Neural crest cell (in vitro differentiated cells): ENCODE measurements at regions not wholly inside any gene's neighbourhood (a gene's known extent, or its start where the extent isn't known, plus 50 kb on each side); places are given as distances from the start of the nearest gene placed in this dataset.

Source experiments
- DNase-seq: peaks from one replicate; pipeline ENCODE4 v3.0.0; 2021; ENCODE audit warnings: low read depth, mixed read lengths, low spot score
- H3K27ac Mint-ChIP-seq: one replicate; pipeline ENCODE4 v1.8.0; 2021; ENCODE audit warnings: mild to moderate bottlenecking, mixed read lengths; ENCODE audit not compliant: unreplicated experiment
- H3K27me3 Mint-ChIP-seq: 2 replicates; pipeline ENCODE4 v1.8.0; 2021; ENCODE audit warnings: low read depth, mild to moderate bottlenecking, mixed read lengths
- H3K36me3 Mint-ChIP-seq: 2 replicates; pipeline ENCODE4 v1.8.0; 2021; ENCODE audit warnings: low read depth, mild to moderate bottlenecking, mixed read lengths
- H3K4me1 Mint-ChIP-seq: 2 replicates; pipeline ENCODE4 v1.8.0; 2021; ENCODE audit warnings: mixed read lengths
- H3K4me3 Mint-ChIP-seq: one replicate; pipeline ENCODE4 v1.8.0; 2021; ENCODE audit warnings: mild to moderate bottlenecking, mixed read lengths
- H3K9me3 Mint-ChIP-seq: 2 replicates; pipeline ENCODE4 v1.8.0; 2021; ENCODE audit warnings: mixed read lengths
- CTCF ChIP-seq: fragments of 200-600 bp; sonication (generic); conservative IDR thresholded peaks from 2 replicates; pipeline ENCODE4 v1.5.0; 2021; ENCODE audit warnings: antibody characterized with exemption, mild to moderate bottlenecking

GRCh38 chr2:164186591-164186990 lies 434.7 kb downstream of the GRB14 start:
- Mint-ChIP-seq H3K27me3 (no peaks in the 10 kb centered on the region), H3K4me3 (no peak overlapping the region), H3K27ac (no peak overlapping the region), H3K9me3 (peaks cover 3% of the 10 kb centered on the region), H3K36me3 (peaks cover 3% of the 10 kb centered on the region), H3K4me1 (no peaks in the 10 kb centered on the region)
- no peak for TF ChIP-seq CTCF
- no peak for DNase-seq

- H3K4me3 Mint-ChIP-seq, result no peak overlapping the region
- H3K9me3 Mint-ChIP-seq, result peaks cover 1% of the 10 kb centered on the region
- TF ChIP-seq CTCF, result no peak
- no peaks in the 10 kb centered on the region for H3K27me3 Mint-ChIP-seq
- H3K27ac Mint-ChIP-seq, result no peak overlapping the region
- no peaks in the 10 kb centered on the region for H3K4me1 Mint-ChIP-seq
- H3K36me3 Mint-ChIP-seq, result peaks cover 5% of the 10 kb centered on the region
- no peak for DNase-seq
These were observed 439.1 kb downstream of the GRB14 start for GRCh38 chr2:164182116-164182627.

GRCh38 chr2:164178835-164179465 lies 442.3 kb downstream of the GRB14 start:
- no peak overlapping the region for H3K4me3 Mint-ChIP-seq
- H3K27ac Mint-ChIP-seq, result no peak overlapping the region
- DNase-seq, result no peak
- no peak for TF ChIP-seq CTCF
- H3K27me3 Mint-ChIP-seq, result no peaks in the 10 kb centered on the region
- peaks cover 11% of the 10 kb centered on the region for H3K9me3 Mint-ChIP-seq
- no peaks in the 10 kb centered on the region for H3K4me1 Mint-ChIP-seq
- H3K36me3 Mint-ChIP-seq, result peaks cover 14% of the 10 kb centered on the region

GRCh38 chr2:164164602-164165001 lies 428.8 kb upstream of the FIGN start:
- no peaks in the 10 kb centered on the region for H3K36me3 Mint-ChIP-seq
- DNase-seq, result no peak
- no peaks in the 10 kb centered on the region for H3K4me1 Mint-ChIP-seq
- no peak overlapping the region for H3K27ac Mint-ChIP-seq
- TF ChIP-seq CTCF, result no peak
- H3K4me3 Mint-ChIP-seq, result no peak overlapping the region
- H3K27me3 Mint-ChIP-seq, result no peaks in the 10 kb centered on the region
- peaks cover 7% of the 10 kb centered on the region for H3K9me3 Mint-ChIP-seq

- H3K27ac Mint-ChIP-seq, result no peak overlapping the region
- no peaks in the 10 kb centered on the region for H3K27me3 Mint-ChIP-seq
- peaks cover 3% of the 10 kb centered on the region for H3K9me3 Mint-ChIP-seq
- no peak for DNase-seq
- H3K36me3 Mint-ChIP-seq, result no peaks in the 10 kb centered on the region
- H3K4me1 Mint-ChIP-seq, result no peaks in the 10 kb centered on the region
- H3K4me3 Mint-ChIP-seq, result no peak overlapping the region
- TF ChIP-seq CTCF, result no peak
These were observed 419.8 kb upstream of the FIGN start for GRCh38 chr2:164155558-164155957.
